Body of pancreas (tissue), 4 donors: ENCODE measurements at regions not wholly inside any gene's neighbourhood (a gene's known extent, or its start where the extent isn't known, plus 50 kb on each side); places are given as distances from the start of the nearest gene placed in this dataset.

Experiments
- ATAC-seq: fragments of 150-250 bp; one replicate; pipeline ENCODE4 v1.9.1; 2016
- DNase-seq, 4 donors: peaks; one replicate each; pipeline ENCODE4 v3.0.0-alpha.2; 2019
- H3K27ac ChIP-seq, 4 donors: fragments of 200-600 bp; sonication (generic); 1 replicate in 3 of 4; 2 replicates in 1 of 4; pipeline versions ENCODE4 v1.5.1 to v1.6.1; 2016 to 2019; ENCODE audit warnings: mild to moderate bottlenecking in 1 of 4, mixed read lengths in 1 of 4, moderate library complexity in 1 of 4
- H3K27me3 ChIP-seq, 2 donors: fragments of 200-600 bp; sonication (generic); one replicate each; pipeline ENCODE4 v1.6.0; 2016; ENCODE audit warnings: mild to moderate bottlenecking in 1 of 2
- H3K36me3 ChIP-seq, 2 donors: fragments of 200-600 bp; sonication (generic); replicated peaks in 1 of 2; 2 replicates each; pipeline ENCODE4 v1.5.1; 2016; ENCODE audit warnings: low read depth in 2 of 2; ENCODE audit not compliant: insufficient read depth in 1 of 2
- H3K4me1 ChIP-seq: fragments of 200-600 bp; sonication (generic); one replicate; pipeline ENCODE4 v1.6.0; 2016
- H3K4me3 ChIP-seq, 2 donors: fragments of 200-600 bp; sonication (generic); 1 replicate in 1 of 2; 2 replicates in 1 of 2; pipeline ENCODE4 v1.5.1; 2016 to 2019
- H3K9me3 ChIP-seq, 3 donors: fragments of 200-600 bp; sonication (generic); 1 replicate in 2 of 3; 2 replicates in 1 of 3; pipeline ENCODE4 v1.5.1; 2016
- POLR2A ChIP-seq, 3 donors: fragments of 450-650 bp; IDR thresholded peaks; one replicate each; pipeline ENCODE4 v1.6.1; 2016; ENCODE audit warnings: antibody characterized with exemption in 3 of 3, mild to moderate bottlenecking in 2 of 3
- WGBS, 2 donors: methylation state at CpG; one replicate each; pipeline ENCODE4 v1.1.5; 2017; 5-methylcytosine and 5-hydroxymethylcytosine counted together
- intact Hi-C: fragments of 100-400 bp; cut with DNase I; formaldehyde crosslinking; loops from one replicate; pipeline ENCODE4 v1.15.1; 2023
- TF ChIP-seq, protein P1 (sequence below), 7 experiments: fragments of 450-650 bp in 4 of 7; fragments of 200-600 bp in 3 of 7; sonication (generic) in 3 of 7; IDR thresholded peaks; one replicate each; pipeline ENCODE4 v1.5.1; 2016 to 2019; ENCODE audit warnings: antibody characterized with exemption in 7 of 7

DNA sequence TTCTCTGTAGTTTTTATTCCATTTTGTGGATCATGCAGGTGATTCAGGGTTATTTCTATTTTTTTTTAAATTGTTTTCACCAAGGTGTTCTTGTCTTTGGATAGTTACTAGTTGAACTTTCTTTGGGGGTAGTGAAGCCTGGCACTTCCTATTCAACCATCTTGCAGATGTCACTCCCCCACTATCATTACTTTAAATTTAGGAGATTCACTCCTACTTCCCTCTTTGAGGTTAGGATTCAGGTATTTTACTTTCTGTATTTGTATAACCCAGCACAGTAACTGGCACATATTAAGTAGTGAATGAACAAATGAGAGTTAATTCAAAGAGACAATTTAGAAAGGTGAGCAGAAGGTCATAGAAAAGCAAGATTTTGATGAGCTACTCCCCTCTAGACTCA, 255.6 kb downstream of the ATP23 start:
- H3K4me1 ChIP-seq = no peaks in the 10 kb centered on the region
- H3K27me3 ChIP-seq = no peaks in the 10 kb centered on the region
- H3K27ac ChIP-seq = no peak overlapping the region
- H3K9me3 ChIP-seq = peaks cover 0 to 2% (median 0%) of the 10 kb centered on the region in 3 donors
- ATAC-seq (no peak), DNase-seq (no peak)
- no peak for TF ChIP-seq POLR2A (IDR thresholded peaks at IDR 0.05)
- TF ChIP-seq, protein P1, sequence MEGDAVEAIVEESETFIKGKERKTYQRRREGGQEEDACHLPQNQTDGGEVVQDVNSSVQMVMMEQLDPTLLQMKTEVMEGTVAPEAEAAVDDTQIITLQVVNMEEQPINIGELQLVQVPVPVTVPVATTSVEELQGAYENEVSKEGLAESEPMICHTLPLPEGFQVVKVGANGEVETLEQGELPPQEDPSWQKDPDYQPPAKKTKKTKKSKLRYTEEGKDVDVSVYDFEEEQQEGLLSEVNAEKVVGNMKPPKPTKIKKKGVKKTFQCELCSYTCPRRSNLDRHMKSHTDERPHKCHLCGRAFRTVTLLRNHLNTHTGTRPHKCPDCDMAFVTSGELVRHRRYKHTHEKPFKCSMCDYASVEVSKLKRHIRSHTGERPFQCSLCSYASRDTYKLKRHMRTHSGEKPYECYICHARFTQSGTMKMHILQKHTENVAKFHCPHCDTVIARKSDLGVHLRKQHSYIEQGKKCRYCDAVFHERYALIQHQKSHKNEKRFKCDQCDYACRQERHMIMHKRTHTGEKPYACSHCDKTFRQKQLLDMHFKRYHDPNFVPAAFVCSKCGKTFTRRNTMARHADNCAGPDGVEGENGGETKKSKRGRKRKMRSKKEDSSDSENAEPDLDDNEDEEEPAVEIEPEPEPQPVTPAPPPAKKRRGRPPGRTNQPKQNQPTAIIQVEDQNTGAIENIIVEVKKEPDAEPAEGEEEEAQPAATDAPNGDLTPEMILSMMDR (IDR thresholded peaks at IDR 0.05) = no peak
- H3K4me3 ChIP-seq = no peak overlapping the region
- intact Hi-C loops = no loop called here
- H3K36me3 ChIP-seq = no peaks in the 10 kb centered on the region

DNA sequence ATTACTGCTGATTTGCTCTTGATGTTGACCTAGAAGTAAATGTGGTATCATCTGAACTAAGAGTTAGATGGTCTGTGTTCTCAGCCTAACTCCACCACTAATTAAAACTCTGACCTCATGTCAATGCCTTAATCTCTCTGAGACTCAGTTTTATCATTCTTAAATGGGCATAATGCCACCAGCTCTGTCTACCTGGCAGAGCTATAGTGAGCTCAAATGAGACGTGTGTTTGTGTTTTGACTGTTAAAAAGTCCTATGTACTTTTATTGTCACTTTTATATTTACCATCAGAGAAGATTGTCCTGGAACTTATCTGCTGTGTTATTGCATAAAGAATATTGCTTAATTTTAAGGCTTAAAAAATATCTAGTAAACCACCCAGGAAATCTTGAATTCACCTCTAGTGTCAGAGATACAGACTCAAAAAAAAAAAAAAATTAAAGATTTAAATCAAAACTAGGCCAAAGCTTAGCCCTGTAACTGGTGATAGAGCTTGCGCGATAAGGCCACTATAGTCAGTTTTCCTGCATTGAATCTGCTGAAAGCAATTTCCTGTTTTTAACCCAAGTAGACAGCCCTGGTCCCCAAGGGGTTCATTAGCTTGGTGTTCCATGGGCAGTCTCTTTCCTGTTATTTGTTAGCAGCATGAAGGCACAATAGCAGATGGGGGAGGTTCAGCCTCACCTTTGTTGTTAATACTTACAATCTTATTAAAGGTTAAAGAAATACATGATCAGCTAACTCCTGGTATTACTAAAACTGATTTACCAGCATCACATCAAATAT, 261.8 kb downstream of the ATP23 start:
- Histone ChIP-seq H3K27me3 (no peaks in the 10 kb centered on the region), H3K36me3 (no peaks in the 10 kb centered on the region), H3K4me3 (no peak overlapping the region), H3K9me3 (peaks cover 0 to 2% (median 0%) of the 10 kb centered on the region in 3 donors), H3K4me1 (no peaks in the 10 kb centered on the region), H3K27ac (no peak overlapping the region)
- intact Hi-C loops = no loop called here
- ATAC-seq = no peak
- DNase-seq = no peak
- WGBS, 2 donors = 61 to 67% methylated on average over 3 of the region's 3 CpGs
- TF ChIP-seq POLR2A (IDR thresholded peaks at IDR 0.05) = no peak
- TF ChIP-seq, protein P1 (IDR thresholded peaks at IDR 0.05) = no peak

DNA sequence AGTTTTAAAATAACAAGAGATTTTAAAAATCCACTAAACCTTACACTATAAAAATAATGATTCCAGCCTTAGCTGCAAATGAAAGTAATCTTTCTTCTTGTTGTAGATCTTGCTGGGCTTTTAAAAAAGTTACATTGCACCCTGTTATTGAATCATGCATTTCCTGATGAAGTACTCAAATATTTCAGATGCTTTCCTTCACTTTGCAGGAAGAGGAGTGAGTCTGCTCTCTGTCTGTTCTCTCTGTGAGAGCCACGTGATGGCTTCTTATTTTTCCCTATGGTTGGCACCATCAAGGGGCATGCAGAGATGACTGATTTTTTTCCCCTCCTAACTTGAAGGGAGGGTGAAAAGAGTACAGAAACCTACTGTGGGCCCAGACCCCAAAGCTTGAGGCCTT, 262.7 kb downstream of the ATP23 start:
- intact Hi-C loops = no loop called here
- no peak for ATAC-seq

DNA sequence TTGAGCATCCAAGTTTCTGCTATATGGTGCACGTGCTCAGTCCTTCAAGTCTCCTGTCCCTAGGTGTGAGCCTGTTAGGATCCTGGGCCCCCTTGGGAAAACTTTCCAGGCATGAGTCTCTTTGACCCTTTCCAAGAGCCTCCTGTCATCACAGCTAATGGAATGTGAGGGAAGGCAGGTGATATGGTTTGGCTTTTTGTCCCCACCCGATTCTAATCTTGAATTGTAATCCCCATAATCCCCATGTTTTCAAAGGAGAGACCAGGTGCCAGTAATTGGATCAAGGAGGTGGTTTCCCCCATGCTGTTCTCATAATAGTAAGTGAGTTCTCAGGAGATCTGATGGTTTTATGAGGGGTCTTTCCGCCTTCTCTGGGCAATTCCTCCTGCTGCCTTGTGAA, 265.5 kb downstream of the ATP23 start:
- H3K27me3 ChIP-seq = no peaks in the 10 kb centered on the region
- ATAC-seq (no peak), DNase-seq (no peak)
- H3K4me3 ChIP-seq = no peak overlapping the region
- no peak for TF ChIP-seq POLR2A (IDR thresholded peaks at IDR 0.05)
- TF ChIP-seq, protein P1 (IDR thresholded peaks at IDR 0.05) = no peak
- H3K27ac ChIP-seq = no peak overlapping the region
- 73 to 83% methylated on average over 3 of the region's 3 CpGs for WGBS, 2 donors
- H3K4me1 ChIP-seq = no peaks in the 10 kb centered on the region
- no peaks in the 10 kb centered on the region for H3K9me3 ChIP-seq
- H3K36me3 ChIP-seq = no peaks in the 10 kb centered on the region
- intact Hi-C loops = no loop called here

More for the DNA sequence above, 262.7 kb downstream of the ATP23 start:
- DNase-seq = no peak
- Histone ChIP-seq H3K4me3 (no peak overlapping the region), H3K9me3 (peaks cover 0 to 2% (median 0%) of the 10 kb centered on the region in 3 donors), H3K27ac (no peak overlapping the region), H3K27me3 (no peaks in the 10 kb centered on the region), H3K4me1 (no peaks in the 10 kb centered on the region), H3K36me3 (no peaks in the 10 kb centered on the region)
- 59% methylated on average over 1 of the region's 1 CpG for WGBS, 2 donors
- TF ChIP-seq, protein P1 (IDR thresholded peaks at IDR 0.05) = no peak
- TF ChIP-seq POLR2A (IDR thresholded peaks at IDR 0.05) = no peak

DNA sequence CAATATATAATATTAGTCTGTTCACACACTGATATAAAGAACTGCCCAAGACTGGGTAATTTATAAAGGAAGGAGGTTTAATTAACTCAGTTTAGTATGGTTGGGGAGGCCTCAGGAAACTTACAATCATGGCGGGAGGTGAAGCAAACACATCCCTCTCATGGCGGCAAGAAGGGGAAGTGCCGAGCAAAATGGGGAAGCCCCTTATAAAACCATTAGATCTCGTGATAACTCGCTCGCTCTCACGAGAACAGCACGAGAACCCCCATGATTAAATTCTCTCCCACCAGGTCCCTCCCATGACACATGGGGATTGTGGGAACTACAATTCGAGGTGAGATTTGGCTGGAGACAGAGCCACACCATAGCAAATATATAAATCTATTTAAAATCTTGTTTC, 269.8 kb downstream of the ATP23 start:
- no peaks in the 10 kb centered on the region for H3K4me1 ChIP-seq
- no peak for DNase-seq
- H3K27ac ChIP-seq = no peak overlapping the region
- no peaks in the 10 kb centered on the region for H3K36me3 ChIP-seq
- intact Hi-C loops = no loop called here
- TF ChIP-seq, protein P1 (IDR thresholded peaks at IDR 0.05) = no peak
- TF ChIP-seq POLR2A (IDR thresholded peaks at IDR 0.05) = no peak
- ATAC-seq = no peak
- no peaks in the 10 kb centered on the region for H3K9me3 ChIP-seq
- no peaks in the 10 kb centered on the region for H3K27me3 ChIP-seq
- 87 to 95% methylated on average over 9 of the region's 9 CpGs for WGBS, 2 donors
- H3K4me3 ChIP-seq = no peak overlapping the region
